Heart left ventricle (tissue), 13 donors: ENCODE measurements at regions not wholly inside any gene's neighbourhood (a gene's known extent, or its start where the extent isn't known, plus 50 kb on each side); places are given as distances from the start of the nearest gene placed in this dataset.

Experiments used
- POLR2A ChIP-seq, 2 donors: fragments of 450-650 bp; IDR thresholded peaks; one replicate each; pipeline ENCODE4 v1.6.1; 2017; ENCODE audit warnings: antibody characterized with exemption in 2 of 2, mild to moderate bottlenecking in 2 of 2, moderate library complexity in 2 of 2
- TF ChIP-seq, protein P1 (sequence below), 12 donors: fragments of 200-600 bp; sonication (generic) in 4 of 12; IDR thresholded peaks; one replicate each; pipeline versions ENCODE4 v1.5.0 to v1.8.0; 2018 to 2022; ENCODE audit warnings: antibody characterized with exemption in 12 of 12, mild to moderate bottlenecking in 5 of 12
- donor health status: ischemic (EF 13 %, LVEDD 7.1; RV severe dilation, severe dysfunction).
- donor health status: DM: no; HTN: yes; CAD: no.
- donor health status: DM: no; HTN: no; CAD: no.
- donor health status: ischemic (EF 25% LVEDD 6.9; RV normal size, moderate dysfunction).
- donor health status: ischemic (EF 25% LVEDD 5.7; RV mildly dilated, moderate dysfunction).
- donor health status: ischemic (EF 35%, LVEDD 5.7; RV mildly dilated, moderate dysfunction).
- donor health status: nonischemic (EF 11% LVEDD 7.7; RV severe dilation, severe dysfunction).
- donor health status: DM: yes; HTN: yes; CAD: no.
- donor health status: PGD.
- donor health status: ischemic (EF 29% LVEDD 5.4; RV normal size, mild dysfunction).
- donor health status: nonischemic (EF 23%, LVEDD 6.1; RV moderate dilation, normal function).

- TF ChIP-seq POLR2A (IDR thresholded peaks at IDR 0.05) = no peak
- TF ChIP-seq, protein P1, sequence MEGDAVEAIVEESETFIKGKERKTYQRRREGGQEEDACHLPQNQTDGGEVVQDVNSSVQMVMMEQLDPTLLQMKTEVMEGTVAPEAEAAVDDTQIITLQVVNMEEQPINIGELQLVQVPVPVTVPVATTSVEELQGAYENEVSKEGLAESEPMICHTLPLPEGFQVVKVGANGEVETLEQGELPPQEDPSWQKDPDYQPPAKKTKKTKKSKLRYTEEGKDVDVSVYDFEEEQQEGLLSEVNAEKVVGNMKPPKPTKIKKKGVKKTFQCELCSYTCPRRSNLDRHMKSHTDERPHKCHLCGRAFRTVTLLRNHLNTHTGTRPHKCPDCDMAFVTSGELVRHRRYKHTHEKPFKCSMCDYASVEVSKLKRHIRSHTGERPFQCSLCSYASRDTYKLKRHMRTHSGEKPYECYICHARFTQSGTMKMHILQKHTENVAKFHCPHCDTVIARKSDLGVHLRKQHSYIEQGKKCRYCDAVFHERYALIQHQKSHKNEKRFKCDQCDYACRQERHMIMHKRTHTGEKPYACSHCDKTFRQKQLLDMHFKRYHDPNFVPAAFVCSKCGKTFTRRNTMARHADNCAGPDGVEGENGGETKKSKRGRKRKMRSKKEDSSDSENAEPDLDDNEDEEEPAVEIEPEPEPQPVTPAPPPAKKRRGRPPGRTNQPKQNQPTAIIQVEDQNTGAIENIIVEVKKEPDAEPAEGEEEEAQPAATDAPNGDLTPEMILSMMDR (IDR thresholded peaks at IDR 0.05) = no peak
Measured at GRCh38 chr6:41439524-41440418, 104.4 kb downstream of the NCR2 start.
